ENCODE measurements at regions not wholly inside any gene's neighbourhood (a gene's known extent, or its start where the extent isn't known, plus 50 kb on each side); places are given as distances from the start of the nearest gene placed in this dataset.

- no peak for DNase-seq (ENCODE audit: low spot score)
These were observed 333.1 kb upstream of the XYLT1 start for GRCh38 chr16:17803625-17804410.

- no peak for DNase-seq (ENCODE audit: low spot score)
These were observed 331.8 kb upstream of the XYLT1 start for GRCh38 chr16:17802571-17802970.

DNA sequence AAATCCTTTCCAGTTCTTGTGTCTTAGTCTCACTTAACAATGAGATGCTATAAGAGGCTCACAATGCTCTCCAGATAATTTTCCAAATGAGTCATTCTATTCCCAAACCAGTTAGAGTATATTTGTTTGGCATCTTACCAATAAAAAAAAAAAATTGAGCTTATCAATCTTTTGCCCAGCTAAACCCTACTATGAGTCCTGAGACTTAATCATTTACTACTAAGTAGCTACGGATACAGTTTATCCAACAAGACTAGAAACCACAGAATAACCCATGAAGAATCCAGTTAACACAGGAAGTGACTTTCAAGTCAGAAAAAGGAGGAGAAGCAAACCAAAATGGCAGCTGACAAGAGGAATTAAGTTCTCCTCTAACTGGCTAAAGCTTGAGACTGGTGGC lies 330.3 kb upstream of the XYLT1 start:
- no peak for DNase-seq (ENCODE audit: low spot score)

DNA sequence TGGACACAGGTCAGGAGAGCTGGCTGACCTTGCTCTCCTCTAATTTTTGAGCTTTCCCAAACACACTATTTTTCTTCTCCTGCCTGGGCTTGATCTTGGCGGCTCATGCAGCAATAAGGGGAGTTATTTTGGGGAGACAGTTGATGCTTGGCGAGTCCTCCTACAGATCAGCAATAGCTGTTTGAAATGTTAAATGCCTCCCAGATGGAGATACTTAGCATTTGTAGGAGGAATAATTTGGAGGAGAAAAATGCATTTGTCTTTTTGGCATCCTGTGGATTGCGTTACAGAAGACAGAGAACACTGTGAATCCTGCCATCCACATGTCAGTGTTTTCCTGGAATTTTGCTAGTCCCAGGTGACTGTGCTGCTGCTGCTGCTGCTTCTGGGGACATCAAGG lies 328.0 kb upstream of the XYLT1 start:
- no peak for DNase-seq (ENCODE audit: low spot score)

- no peak for DNase-seq (ENCODE audit: low spot score)
These were observed 322.6 kb upstream of the XYLT1 start for GRCh38 chr16:17793354-17793753.

DNA sequence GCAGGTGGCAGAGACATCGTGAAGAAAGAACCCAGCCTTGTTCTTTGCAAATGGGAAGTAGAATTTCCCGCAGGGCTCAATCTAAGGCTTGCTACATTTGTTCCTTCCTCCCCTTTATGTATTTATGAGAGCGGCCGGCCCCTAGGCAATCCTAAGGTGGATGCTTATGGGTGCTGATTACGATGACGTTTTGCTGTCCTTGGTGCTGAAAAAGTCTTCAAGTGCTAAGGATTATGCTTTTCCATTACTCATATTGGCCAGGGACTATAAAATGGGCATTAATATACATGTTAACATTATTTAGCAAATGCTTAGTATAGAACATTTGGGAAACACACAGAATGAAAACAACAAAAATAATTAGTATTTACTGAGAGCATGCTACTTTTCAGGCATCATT lies 313.3 kb upstream of the XYLT1 start:
- DNase-seq (ENCODE audit: low spot score), result no peak

GRCh38 chr16:17780181-17780580 lies 309.4 kb upstream of the XYLT1 start:
- DNase-seq (ENCODE audit: low spot score), result no peak

- DNase-seq (ENCODE audit: low spot score), result no peak
These were observed 306.7 kb upstream of the XYLT1 start for GRCh38 chr16:17777408-17777863.

GRCh38 chr16:17776888-17777287 lies 306.1 kb upstream of the XYLT1 start:
- DNase-seq (ENCODE audit: low spot score), result no peak

- no peak for DNase-seq (ENCODE audit: low spot score)
These were observed 305.7 kb upstream of the XYLT1 start for GRCh38 chr16:17776465-17776864.

DNA sequence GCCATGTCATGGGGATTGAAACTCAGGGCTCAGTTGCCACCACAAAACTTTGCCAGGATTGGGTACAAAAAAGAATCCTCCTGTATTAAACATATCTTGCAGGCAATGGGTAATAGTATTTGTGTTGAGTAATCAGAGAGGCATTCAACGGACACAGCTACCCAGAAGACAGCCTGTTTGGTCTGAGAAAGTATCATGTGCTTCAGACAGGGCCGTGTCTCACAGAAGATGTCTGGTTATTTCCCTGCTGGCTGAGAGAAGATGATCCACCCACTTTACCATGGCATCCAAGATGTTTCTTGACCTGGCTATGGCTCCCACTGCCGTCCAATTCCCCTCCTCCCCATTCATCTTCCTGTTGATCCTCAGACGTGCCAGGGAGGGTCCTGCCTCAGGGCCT lies 304.3 kb upstream of the XYLT1 start:
- DNase-seq (ENCODE audit: low spot score), result no peak

DNA sequence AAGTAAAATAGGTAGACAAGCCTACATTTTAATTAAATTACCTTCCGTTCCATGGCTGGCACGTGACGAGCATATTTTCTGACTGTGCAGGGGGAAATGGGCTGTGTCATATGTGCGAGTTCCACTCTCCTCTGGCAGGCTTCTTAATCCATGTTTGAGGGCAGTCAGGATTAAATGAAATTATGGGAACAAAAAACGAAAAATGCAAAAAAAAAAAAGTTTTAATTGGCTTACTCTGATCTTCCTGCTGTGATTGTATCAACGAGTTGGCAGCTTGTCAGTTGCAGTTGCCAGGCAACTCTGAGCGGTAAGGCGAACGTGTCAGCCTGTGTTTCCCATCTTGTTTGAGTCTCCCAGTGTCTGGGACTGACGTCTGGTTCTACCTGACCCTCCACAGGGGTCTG lies 302.9 kb upstream of the XYLT1 start:
- no peak for DNase-seq (ENCODE audit: low spot score)

- DNase-seq (ENCODE audit: low spot score), result no peak
These were observed 299.3 kb upstream of the XYLT1 start for GRCh38 chr16:17770104-17770503.

- no peak for DNase-seq (ENCODE audit: low spot score)
These were observed 298.3 kb upstream of the XYLT1 start for GRCh38 chr16:17769065-17769464.

DNA sequence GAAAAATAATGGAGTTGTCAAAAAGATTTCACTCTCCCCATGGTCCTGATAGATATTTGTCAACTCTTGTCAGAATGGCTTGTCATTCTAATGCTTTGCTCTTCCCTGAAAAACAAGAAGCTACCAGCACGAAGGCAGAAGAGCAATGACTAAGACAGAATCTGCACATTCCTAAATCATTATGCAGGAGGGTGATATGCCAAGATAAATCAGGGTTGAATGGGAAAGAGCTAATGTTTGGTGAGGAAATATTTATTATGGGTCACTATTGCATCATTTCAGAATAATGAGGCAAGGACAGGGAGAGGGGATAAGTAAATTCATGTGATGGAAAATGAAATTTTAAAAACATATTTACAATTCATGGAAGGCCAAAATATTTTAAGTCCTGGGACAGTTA lies 297.5 kb upstream of the XYLT1 start:
- no peak for DNase-seq (ENCODE audit: low spot score)

DNA sequence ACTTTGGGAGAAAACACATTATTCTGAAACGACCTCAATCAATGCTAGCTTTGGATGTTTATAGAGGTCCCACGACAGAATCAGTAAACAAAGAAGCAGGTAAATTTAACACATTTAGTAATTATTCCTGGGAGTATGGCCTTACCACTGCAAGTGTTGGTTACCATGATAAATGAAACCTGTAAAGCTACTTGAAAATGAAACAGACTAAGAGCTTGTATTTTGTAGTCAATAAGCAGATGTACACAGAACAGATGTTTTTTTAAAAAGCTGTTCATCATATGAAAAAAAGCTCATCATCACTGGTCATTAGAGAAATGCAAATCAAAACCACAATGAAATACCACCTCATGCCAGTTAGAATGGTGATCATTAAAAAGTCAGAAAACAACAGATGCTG lies 295.3 kb upstream of the XYLT1 start:
- no peak for DNase-seq (ENCODE audit: low spot score)

- DNase-seq (ENCODE audit: low spot score), result no peak
These were observed 289.0 kb upstream of the XYLT1 start for GRCh38 chr16:17759451-17760390.

DNA sequence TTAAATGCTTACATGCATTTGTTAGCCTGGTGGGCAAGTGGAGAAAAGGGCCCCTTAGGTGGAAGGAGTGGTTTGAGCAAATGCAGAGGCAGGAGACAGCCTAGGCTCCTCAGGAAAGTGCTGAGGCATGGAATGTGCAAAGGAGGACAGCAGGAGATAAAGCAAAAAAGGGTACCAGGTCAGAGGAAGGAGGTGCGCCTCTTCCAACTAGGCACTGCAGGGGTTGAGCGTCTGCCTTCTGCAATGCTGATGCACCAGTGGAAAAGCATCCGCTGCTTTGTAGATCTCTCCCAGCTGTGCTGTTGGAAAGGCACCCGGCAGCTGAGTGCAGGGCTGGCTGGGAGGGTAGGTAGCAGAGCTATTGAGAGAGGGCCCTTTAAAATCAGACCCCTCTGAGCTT lies 287.0 kb upstream of the XYLT1 start:
- DNase-seq (ENCODE audit: low spot score), result no peak

GRCh38 chr16:17755158-17755557 lies 284.4 kb upstream of the XYLT1 start:
- DNase-seq (ENCODE audit: low spot score), result no peak

DNA sequence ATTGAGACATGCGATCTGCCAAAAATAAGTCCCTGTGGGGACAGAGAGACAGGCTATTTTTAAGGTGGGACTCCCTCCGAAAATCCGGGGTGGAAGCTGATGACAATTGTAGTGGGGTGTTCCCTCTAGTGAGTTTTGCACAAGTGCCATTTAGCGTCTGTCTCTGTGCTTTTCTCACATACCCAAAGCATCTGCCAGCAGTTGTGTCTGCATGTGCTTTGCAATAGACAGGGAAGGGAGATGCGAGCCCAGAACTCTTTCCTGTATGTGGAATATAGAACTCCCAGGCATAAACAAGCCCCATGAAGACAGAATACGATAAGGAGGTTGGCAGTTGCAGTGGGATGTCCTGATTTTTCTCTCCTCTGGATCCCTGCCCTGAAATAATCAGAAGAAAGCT lies 282.7 kb upstream of the XYLT1 start:
- DNase-seq (ENCODE audit: low spot score), result no peak

DNA sequence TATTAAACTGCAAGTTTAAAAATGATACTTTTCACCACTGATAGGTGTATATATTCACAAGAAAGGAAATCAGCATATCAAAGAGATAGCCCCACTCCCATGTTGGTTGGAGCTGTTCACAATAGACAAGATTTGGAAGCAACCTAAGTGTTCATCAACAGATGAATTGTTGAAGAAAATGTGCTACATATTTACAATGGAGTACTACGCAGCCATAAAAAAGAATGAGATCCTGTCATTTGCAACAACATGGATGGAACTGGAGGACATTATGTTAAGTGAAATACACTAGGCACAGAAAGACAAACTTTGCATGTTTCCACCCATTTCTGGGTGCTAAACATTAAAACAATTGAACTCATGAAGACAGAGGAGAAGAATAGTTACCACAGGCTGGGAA lies 278.9 kb upstream of the XYLT1 start:
- no peak for DNase-seq (ENCODE audit: low spot score)

DNA sequence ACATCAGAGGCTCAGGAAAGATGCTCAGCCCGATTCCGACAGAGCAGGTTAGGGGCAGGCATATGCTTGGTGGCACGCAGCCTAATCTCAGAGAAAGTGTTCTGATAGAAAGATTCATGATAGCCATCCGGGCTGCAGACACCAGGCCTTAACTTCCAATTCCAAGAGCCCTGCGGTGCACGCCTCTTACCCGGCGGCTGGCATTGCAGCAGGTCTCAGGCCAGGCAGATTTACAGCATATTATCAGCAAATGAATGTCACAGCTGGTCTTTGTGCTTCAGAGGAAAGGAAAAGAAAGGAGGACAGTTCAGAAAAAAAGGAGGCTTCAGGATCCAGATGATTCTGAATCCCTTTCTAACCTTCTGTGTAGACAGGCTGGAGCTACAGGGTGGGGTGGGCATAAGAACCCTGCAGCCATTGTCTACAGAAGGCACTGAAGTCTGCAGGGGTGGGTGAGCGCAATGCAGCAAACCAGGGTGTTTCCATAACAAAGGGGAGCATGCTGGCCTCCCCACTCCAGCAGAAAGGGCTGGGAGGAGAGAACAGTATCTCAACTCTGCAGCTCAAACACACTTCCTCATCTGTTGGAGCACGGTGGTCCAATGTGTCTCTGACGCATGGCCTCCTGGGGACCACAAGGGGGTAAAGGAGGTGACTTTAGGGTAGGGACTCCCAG lies 277.4 kb upstream of the XYLT1 start:
- DNase-seq (ENCODE audit: low spot score), result no peak

Measured in mucosa of gallbladder (tissue), 1 donor.